DND-41 (cell line): ENCODE measurements at regions not wholly inside any gene's neighbourhood (a gene's known extent, or its start where the extent isn't known, plus 50 kb on each side); places are given as distances from the start of the nearest gene placed in this dataset.

Experiments used
- ATAC-seq: fragments of 200-7000 bp; cut with Tn5 transposase; 3 replicates; pipeline ENCODE4 v1.9.1; 2021; ENCODE audit warnings: low read depth; ENCODE audit not compliant: insufficient read depth
- DNase-seq: peaks from one replicate; pipeline ENCODE4 v3.0.0-alpha.2; 2020
- H2AFZ ChIP-seq: 2 replicates; pipeline ENCODE4 v1.6.0; 2012; ENCODE audit warnings: low read depth, low read length
- H3K27ac ChIP-seq: 2 replicates; pipeline ENCODE4 v1.5.1; 2012; ENCODE audit warnings: low read length, inconsistent platforms
- H3K27me3 ChIP-seq: fragments of 200-600 bp; sonication (generic); 2 replicates; pipeline ENCODE4 v1.6.0; 2012; ENCODE audit warnings: low read length, mild to moderate bottlenecking, inconsistent platforms; ENCODE audit not compliant: insufficient read depth, poor library complexity
- H3K36me3 ChIP-seq: 2 replicates; pipeline ENCODE4 v1.5.1; 2012; ENCODE audit warnings: low read length, inconsistent platforms; ENCODE audit not compliant: insufficient read depth
- H3K4me1 ChIP-seq: 2 replicates; pipeline ENCODE4 v1.5.1; 2012; ENCODE audit warnings: mild to moderate bottlenecking, low read length; ENCODE audit not compliant: insufficient read depth
- H3K4me2 ChIP-seq: 2 replicates; pipeline ENCODE4 v1.6.0; 2012; ENCODE audit warnings: mild to moderate bottlenecking, moderate library complexity, low read length, inconsistent platforms; ENCODE audit not compliant: insufficient read depth
- H3K4me3 ChIP-seq, 2 experiments: fragments of 200-600 bp in 1 of 2; shearing (Covaris generic) in 1 of 2; 2 replicates each; pipeline ENCODE4 v1.5.1; 2012 to 2016; ENCODE audit warnings: inconsistent platforms in 2 of 2, low read length in 2 of 2, mild to moderate bottlenecking in 2 of 2, low read depth in 1 of 2, moderate library complexity in 1 of 2
- H3K79me2 ChIP-seq: 2 replicates; pipeline ENCODE4 v1.6.0; 2012; ENCODE audit warnings: low read length, inconsistent platforms; ENCODE audit not compliant: insufficient read depth
- H3K9ac ChIP-seq: 2 replicates; pipeline ENCODE4 v1.6.0; 2012; ENCODE audit warnings: low read depth, mild to moderate bottlenecking, inconsistent platforms, low read length, moderate library complexity
- H3K9me3 ChIP-seq: 2 replicates; pipeline ENCODE4 v1.5.1; 2012; ENCODE audit warnings: low read length, moderate library complexity, mild to moderate bottlenecking, inconsistent platforms; ENCODE audit not compliant: insufficient read depth, severe bottlenecking
- H4K20me1 ChIP-seq: 2 replicates; pipeline ENCODE4 v1.6.0; 2012; ENCODE audit warnings: low read length; ENCODE audit not compliant: insufficient read depth
- EZH2 ChIP-seq: IDR thresholded peaks from 3 replicates; pipeline ENCODE4 v1.6.1; 2012; ENCODE audit warnings: borderline replicate concordance, low read depth, mild to moderate bottlenecking, moderate library complexity, low read length, inconsistent platforms; ENCODE audit not compliant: severe bottlenecking
- TF ChIP-seq, protein P1 (sequence below): IDR thresholded peaks from 2 replicates; pipeline ENCODE4 v1.5.1; 2012; ENCODE audit warnings: borderline replicate concordance, low read length, moderate library complexity, mild to moderate bottlenecking; ENCODE audit not compliant: poor library complexity, severe bottlenecking; ENCODE audit errors: extremely low read depth

DNA sequence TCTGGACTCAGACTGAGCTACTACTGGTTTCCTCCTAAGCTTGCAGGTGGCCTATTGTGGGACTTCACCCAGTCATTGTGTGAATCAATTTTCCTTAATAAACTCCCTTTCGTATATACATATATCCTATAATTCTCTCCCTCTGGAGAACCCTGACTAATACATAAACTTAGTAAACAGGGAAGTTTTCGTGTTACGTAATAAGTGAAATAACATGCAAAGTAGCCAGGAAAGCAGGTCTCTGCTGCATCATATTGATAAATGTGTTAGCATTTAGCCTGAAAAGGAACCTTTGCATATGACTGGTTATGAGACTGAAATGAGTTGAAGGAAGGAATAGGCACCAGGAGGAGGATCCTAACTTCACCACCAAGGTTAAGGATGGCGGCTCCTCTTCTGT is 527.2 kb upstream of the FAM98A start:
- Histone ChIP-seq H3K9me3 (no peaks in the 10 kb centered on the region), H2AFZ (no peak overlapping the region), H3K79me2 (no peaks in the 10 kb centered on the region), H3K27me3 (no peaks in the 10 kb centered on the region), H3K9ac (no peak overlapping the region), H3K4me1 (no peaks in the 10 kb centered on the region), H3K36me3 (no peaks in the 10 kb centered on the region), H3K4me2 (no peak overlapping the region), H4K20me1 (no peaks in the 10 kb centered on the region), H3K27ac (no peak overlapping the region), H3K4me3 (no peak overlapping the region)
- no peak for TF ChIP-seq EZH2
- TF ChIP-seq, protein P1, sequence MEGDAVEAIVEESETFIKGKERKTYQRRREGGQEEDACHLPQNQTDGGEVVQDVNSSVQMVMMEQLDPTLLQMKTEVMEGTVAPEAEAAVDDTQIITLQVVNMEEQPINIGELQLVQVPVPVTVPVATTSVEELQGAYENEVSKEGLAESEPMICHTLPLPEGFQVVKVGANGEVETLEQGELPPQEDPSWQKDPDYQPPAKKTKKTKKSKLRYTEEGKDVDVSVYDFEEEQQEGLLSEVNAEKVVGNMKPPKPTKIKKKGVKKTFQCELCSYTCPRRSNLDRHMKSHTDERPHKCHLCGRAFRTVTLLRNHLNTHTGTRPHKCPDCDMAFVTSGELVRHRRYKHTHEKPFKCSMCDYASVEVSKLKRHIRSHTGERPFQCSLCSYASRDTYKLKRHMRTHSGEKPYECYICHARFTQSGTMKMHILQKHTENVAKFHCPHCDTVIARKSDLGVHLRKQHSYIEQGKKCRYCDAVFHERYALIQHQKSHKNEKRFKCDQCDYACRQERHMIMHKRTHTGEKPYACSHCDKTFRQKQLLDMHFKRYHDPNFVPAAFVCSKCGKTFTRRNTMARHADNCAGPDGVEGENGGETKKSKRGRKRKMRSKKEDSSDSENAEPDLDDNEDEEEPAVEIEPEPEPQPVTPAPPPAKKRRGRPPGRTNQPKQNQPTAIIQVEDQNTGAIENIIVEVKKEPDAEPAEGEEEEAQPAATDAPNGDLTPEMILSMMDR: no peak
- no peak for ATAC-seq
- no peak for DNase-seq

DNA sequence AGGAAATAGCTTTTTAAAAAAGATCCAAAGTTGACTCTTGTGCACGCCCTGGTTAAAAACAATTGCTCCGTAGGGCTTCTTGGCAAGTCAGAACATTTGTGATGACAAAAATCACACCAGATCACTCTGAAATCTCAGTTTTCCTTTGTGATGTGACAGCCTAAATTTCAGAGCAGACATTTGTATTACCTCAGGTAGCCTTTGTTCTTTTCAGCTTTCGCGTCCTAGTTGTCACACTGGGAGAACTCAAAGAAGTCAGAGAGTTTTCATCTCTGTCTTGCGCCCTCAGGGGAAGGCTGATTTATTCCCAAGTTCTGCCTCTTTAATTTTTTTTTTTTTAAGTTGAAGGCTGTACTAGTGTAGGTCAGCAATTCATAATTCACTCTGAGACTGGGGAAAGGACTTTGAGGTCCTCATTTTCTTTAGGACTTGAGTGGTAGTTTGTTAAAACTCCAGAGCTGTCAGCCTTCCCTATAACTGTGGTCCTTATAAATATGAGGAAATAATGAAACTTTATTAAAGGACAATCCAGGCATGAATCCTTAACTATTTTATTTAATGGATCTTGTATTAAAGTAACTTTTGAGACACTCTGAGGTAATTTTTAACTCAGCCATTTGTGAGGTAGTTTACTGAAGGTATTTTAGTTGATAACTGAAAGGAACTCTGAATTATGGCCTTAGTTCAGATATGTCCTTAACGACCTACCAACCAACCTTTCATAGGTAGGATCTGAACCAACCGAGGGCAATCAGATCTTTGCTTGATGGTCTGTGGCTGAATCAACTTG is 525.1 kb upstream of the FAM98A start:
- Histone ChIP-seq H2AFZ (no peak overlapping the region), H3K79me2 (no peaks in the 10 kb centered on the region), H3K4me3 (no peak overlapping the region), H3K9me3 (no peaks in the 10 kb centered on the region), H3K4me2 (no peak overlapping the region), H4K20me1 (no peaks in the 10 kb centered on the region), H3K9ac (no peak overlapping the region), H3K36me3 (no peaks in the 10 kb centered on the region), H3K27me3 (no peaks in the 10 kb centered on the region), H3K27ac (no peak overlapping the region), H3K4me1 (no peaks in the 10 kb centered on the region)
- TF ChIP-seq, protein P1: no peak
- TF ChIP-seq EZH2: no peak
- DNase-seq (no peak), ATAC-seq (no peak)

DNA sequence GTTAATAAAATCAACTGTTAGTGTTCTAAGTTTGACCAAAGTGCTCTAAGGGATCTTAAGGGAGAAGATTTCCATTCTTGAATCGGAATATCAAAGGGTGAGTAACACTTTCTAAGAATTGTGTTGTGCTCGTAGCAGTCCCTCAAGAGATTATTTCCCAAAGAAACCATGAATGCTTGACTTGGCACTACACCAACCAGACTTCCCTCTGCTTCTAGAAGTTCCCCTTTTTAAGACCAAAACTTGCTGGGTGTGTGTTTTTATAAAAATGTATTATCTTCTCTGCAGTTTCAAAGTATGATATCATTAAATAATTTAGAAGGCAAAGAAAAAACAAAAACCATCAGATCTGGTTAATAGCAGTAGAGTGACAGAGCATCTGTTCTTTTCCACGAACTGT is 522.0 kb upstream of the FAM98A start:
- Histone ChIP-seq H3K9ac (no peak overlapping the region), H3K9me3 (no peaks in the 10 kb centered on the region)

More for the DNA sequence above, 522.0 kb upstream of the FAM98A start:
- H3K27ac ChIP-seq: no peak overlapping the region
- H4K20me1 ChIP-seq: no peaks in the 10 kb centered on the region
- ATAC-seq (no peak), DNase-seq (no peak)
- H3K4me2 ChIP-seq: no peak overlapping the region
- H3K79me2 ChIP-seq: no peaks in the 10 kb centered on the region
- TF ChIP-seq, protein P1: no peak
- no peak for TF ChIP-seq EZH2
- H3K4me3 ChIP-seq: no peak overlapping the region
- no peaks in the 10 kb centered on the region for H3K4me1 ChIP-seq
- H2AFZ ChIP-seq: no peak overlapping the region
- no peaks in the 10 kb centered on the region for H3K27me3 ChIP-seq
- H3K36me3 ChIP-seq: no peaks in the 10 kb centered on the region
